ENCODE measurements at regions not wholly inside any gene's neighbourhood (a gene's known extent, or its start where the extent isn't known, plus 50 kb on each side); places are given as distances from the start of the nearest gene placed in this dataset.

- intact Hi-C loops (cut with DNase I) = no loop called here
- no peak for DNase-seq (ENCODE audit: low spot score)
These were observed 536.1 kb downstream of the SLC4A3 start for GRCh38 chr2:220163486-220163885.

DNA sequence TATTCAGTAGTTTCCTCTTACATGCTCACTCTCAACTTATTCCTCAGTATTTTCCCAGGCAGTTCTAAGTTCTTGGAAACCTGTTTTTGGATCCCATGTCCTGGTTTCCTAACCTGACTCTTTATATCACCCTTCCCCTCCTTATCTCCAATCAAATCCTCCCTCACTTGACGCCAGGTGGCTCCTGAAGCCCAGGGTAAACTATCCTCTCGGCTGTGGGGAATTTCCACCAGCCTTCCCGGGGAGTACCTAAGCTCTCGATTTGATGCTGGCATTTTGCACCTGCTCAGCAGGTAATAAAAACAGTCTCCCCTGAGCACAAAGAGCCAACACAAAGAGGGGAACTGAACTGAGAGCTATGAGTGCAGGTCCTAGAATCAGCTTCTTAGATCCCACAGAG lies 538.0 kb downstream of the SLC4A3 start:
- no peak for DNase-seq (ENCODE audit: low spot score)
- intact Hi-C loops (cut with DNase I) = no loop called here

DNA sequence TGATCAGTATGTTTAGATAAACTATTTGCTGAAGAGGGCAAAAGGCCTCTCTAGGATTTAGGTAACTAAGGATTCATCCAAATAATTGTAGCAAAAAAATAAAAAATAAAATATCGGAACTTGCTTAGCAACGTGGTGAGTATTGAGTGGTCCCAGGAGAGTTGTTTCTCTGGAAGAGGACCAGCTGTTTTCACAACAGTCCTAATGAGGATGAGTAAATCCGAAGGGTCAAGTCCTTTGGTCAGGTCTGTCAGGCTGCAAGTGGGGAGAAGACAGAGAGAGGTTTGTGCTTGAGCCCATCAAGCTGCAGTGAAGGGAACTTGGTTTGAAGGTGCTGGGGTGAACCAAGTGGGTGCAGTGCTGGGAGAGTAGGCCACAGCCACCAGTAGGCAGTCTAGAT lies 539.2 kb downstream of the SLC4A3 start:
- no peak for DNase-seq (ENCODE audit: low spot score)
- intact Hi-C loops (cut with DNase I) = no loop called here

- intact Hi-C loops (cut with DNase I) = no loop called here
These were observed 540.5 kb downstream of the SLC4A3 start for GRCh38 chr2:220167956-220168355.

GRCh38 chr2:220168891-220169546 lies 541.6 kb downstream of the SLC4A3 start:
- DNase-seq (ENCODE audit: low spot score) = no peak
- intact Hi-C loops (cut with DNase I) = no loop called here

More at GRCh38 chr2:220167956-220168355, 540.5 kb downstream of the SLC4A3 start:
- no peak for DNase-seq (ENCODE audit: low spot score)

GRCh38 chr2:220174826-220175225 lies 547.4 kb downstream of the SLC4A3 start:
- intact Hi-C loops (cut with DNase I) = no loop called here
- DNase-seq (ENCODE audit: low spot score) = no peak

DNA sequence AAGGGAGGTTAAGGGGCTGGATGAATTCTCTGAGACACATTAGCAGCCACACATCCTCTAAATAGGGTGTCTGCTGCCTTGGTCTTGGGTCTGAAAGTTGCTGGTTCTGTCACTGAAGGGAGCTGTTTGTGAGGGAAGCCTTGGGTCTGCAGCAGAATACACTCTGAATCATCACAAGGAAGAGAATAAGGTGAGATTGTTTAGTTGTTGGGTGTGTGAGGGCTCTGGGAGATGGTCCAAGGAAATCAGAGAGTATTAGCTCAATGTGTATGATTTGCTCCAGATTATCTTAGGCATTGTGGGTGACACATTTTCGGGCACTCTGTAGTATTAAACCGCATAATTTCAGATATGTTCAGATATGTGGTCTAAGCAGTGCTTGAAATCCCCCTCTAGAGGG lies 548.5 kb downstream of the SLC4A3 start:
- intact Hi-C loops (cut with DNase I) = no loop called here
- no peak for DNase-seq (ENCODE audit: low spot score)

- intact Hi-C loops (cut with DNase I) = no loop called here
- DNase-seq (ENCODE audit: low spot score) = no peak
These were observed 551.7 kb downstream of the SLC4A3 start for GRCh38 chr2:220178991-220179695.

GRCh38 chr2:220181165-220181564 lies 553.7 kb downstream of the SLC4A3 start:
- intact Hi-C loops (cut with DNase I) = no loop called here
- no peak for DNase-seq (ENCODE audit: low spot score)

DNA sequence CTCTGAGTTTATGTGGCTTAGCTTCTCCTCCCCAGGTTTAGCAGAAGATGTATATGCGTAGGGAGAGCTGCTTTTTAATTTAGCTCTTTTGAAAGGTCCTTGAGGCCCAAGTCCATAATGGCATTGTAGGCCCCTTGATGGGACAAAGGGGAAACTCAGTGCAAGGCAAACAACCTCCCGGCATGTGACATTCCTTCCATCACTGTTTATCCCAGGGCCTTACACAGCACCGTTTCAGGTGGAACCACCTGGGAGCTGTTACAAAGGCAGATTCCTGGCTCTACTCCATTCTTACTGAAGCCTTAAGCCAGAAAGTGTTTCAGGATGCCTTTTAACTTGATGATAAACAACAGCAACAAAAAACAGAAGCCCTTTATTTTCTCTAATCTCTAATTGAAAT lies 555.4 kb downstream of the SLC4A3 start:
- no peak for DNase-seq (ENCODE audit: low spot score)
- intact Hi-C loops (cut with DNase I) = no loop called here

- DNase-seq (ENCODE audit: low spot score) = no peak
- intact Hi-C loops (cut with DNase I) = no loop called here
These were observed 558.4 kb downstream of the SLC4A3 start for GRCh38 chr2:220185766-220186305.

DNA sequence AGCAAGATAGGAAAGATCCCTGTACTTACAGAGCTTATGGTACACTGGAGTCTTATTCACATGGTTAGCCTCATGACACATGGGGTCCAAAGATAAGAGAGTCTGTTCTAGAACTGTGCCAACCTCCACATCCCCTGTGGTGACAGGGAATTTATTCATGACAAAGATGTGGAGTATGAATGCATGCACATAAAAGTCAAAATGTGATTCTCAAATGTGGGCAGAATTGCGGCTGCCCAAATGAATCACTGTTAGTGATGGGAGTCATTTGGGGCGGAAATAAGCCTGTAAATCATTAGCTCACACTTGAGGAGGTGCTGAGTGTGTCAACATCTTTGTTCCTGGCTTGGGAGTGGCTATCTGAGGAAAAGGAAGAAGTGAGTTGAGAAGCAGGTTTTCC lies 560.6 kb downstream of the SLC4A3 start:
- DNase-seq (ENCODE audit: low spot score) = no peak
- intact Hi-C loops (cut with DNase I) = no loop called here

DNA sequence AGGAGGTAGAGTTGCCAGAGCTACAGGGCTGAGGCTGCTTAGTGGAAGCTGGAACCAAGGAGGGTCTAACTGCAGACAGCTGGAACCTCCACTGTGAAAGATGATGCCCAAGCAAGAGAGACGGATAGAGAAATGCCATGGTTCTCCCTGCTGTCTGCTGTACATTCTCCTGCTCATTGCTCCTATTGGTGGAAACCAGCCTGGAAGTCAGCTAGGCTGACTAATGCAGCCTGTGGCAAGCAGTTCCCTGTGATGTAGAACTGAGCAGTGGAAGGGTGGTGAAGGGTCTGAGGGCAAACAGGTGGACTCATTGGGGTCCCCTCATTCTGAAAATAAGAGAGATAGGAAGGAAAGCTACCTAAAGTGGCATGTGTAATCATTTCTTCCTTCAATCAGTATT lies 563.6 kb downstream of the SLC4A3 start:
- no peak for DNase-seq (ENCODE audit: low spot score)
- intact Hi-C loops (cut with DNase I) = no loop called here

DNA sequence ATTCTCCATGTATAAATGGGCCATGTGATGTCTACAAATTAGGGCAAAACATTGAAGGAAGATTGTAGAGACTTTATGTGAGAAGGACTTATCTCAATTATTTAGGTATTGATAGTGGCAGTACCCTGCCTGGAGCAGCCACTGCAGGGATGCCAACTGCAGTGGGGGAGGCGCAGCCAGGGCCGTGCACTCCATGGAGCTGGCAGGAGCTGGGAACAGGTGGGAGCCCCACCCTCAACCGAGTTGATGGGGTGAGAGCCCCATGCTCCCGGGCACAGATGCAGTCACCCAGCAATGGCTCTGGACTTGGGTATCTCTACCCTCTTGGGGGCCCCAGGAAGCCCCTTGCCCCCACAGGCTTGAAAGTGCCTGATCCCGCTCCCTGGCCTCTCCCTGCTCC lies 564.3 kb downstream of the SLC4A3 start:
- DNase-seq (ENCODE audit: low spot score) = no peak
- intact Hi-C loops (cut with DNase I) = no loop called here

- DNase-seq (ENCODE audit: low spot score) = no peak
- intact Hi-C loops (cut with DNase I) = no loop called here
These were observed 565.7 kb downstream of the SLC4A3 start for GRCh38 chr2:220192994-220193753.

- no peak for DNase-seq (ENCODE audit: low spot score)
- intact Hi-C loops (cut with DNase I) = no loop called here
These were observed 567.5 kb downstream of the SLC4A3 start for GRCh38 chr2:220194630-220195584.

DNA sequence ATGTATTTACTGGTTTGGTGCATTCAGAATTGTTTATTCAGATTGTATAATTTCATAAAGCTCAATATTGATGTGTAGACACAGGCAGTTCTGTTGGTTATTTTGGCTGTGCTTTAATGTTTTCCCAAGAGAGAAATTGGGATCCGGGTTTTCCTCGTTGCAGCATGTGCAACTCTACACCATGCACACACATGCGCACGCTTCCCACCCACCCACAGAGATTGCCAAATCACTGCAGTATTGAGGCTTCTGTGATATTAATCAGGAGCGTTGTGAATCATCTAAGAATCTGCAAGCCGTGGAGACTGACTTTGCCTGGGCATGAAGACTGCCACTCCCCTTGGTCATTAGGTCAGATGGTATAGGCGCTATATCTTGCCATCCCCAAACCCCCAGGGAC lies 571.5 kb downstream of the SLC4A3 start:
- intact Hi-C loops (cut with DNase I) = no loop called here
- no peak for DNase-seq (ENCODE audit: low spot score)

GRCh38 chr2:220202066-220202465 lies 574.6 kb downstream of the SLC4A3 start:
- no peak for DNase-seq (ENCODE audit: low spot score)
- intact Hi-C loops (cut with DNase I) = no loop called here

DNA sequence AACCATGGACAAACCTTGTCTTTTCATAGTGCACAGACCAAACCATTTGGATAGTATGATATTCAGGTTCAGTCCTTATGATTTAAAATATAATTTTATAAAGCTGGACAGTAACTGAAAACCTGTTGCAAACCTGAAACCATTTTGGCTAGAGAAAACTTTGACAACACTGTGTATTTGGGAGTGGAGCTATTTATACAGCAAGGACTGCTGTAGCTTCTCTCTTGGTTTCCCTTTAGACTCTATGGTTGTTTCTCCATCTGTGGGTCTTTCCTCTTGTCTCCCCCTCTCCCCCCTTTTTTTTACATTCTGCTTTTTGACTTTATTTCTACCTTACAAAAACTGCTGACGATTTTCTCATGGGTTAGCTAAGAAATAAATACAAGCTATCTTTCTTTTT lies 581.7 kb downstream of the SLC4A3 start:
- no peak for DNase-seq (ENCODE audit: low spot score)
- intact Hi-C loops (cut with DNase I) = no loop called here

Data from cardiac septum (tissue), 1 donor.